HUES6 (cell line): ENCODE measurements at regions not wholly inside any gene's neighbourhood (a gene's known extent, or its start where the extent isn't known, plus 50 kb on each side); places are given as distances from the start of the nearest gene placed in this dataset.
"Not testable (repeated sequence)": the region's sequence is repeated elsewhere in the genome, so short reads cannot be mapped to it uniquely, and the experiment has no call there.

ENCODE experiments used
- H3K27ac ChIP-seq: 2 replicates; pipeline ENCODE4 v1.7.0; 2013; ENCODE audit warnings: low read depth, mild to moderate bottlenecking, low read length, inconsistent platforms
- H3K27me3 ChIP-seq: 2 replicates; pipeline ENCODE4 v1.6.1; 2013; ENCODE audit warnings: low read length; ENCODE audit not compliant: control insufficient read depth, insufficient read depth
- H3K36me3 ChIP-seq: 2 replicates; pipeline ENCODE4 v1.6.1; 2013; ENCODE audit warnings: low read length; ENCODE audit not compliant: control insufficient read depth, insufficient read depth
- H3K4me1 ChIP-seq: 2 replicates; pipeline ENCODE4 v1.6.1; 2013; ENCODE audit warnings: low read length; ENCODE audit not compliant: control insufficient read depth, insufficient read depth
- H3K4me3 ChIP-seq: 2 replicates; pipeline ENCODE4 v1.5.1; 2013; ENCODE audit warnings: low read depth, low read length
- H3K9ac ChIP-seq: one replicate; pipeline ENCODE4 v1.6.1; 2013; ENCODE audit warnings: mild to moderate bottlenecking, low read length
- H3K9me3 ChIP-seq: 2 replicates; pipeline ENCODE4 v1.6.1; 2013; ENCODE audit warnings: low read depth, low read length; ENCODE audit not compliant: control insufficient read depth, insufficient read depth

DNA sequence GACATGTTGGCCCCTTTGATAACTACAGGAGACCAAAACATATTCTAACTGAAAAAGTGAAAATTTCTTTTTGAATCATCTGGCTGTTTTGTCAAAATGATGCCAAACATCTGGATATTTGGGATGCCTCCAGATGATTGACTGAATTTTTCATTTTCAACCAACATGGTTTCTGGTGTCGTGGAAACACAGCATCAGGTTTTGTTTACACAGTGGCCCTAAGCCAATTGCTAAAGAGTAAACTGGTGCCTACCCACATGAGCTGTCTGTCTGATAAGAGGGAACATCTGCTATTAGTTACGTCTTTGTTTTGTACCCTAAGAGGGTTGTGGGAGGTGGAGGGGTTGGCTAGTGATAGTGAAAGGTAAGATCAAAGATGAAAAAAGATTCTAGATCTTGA lies 204.8 kb downstream of the KCNK2 start:
- H3K4me3 ChIP-seq, result no peak overlapping the region
- H3K27ac ChIP-seq, result no peak overlapping the region
- no peaks in the 10 kb centered on the region for H3K36me3 ChIP-seq
- no peaks in the 10 kb centered on the region for H3K4me1 ChIP-seq
- no peaks in the 10 kb centered on the region for H3K9me3 ChIP-seq
- H3K9ac ChIP-seq, result no peak overlapping the region
- no peaks in the 10 kb centered on the region for H3K27me3 ChIP-seq

DNA sequence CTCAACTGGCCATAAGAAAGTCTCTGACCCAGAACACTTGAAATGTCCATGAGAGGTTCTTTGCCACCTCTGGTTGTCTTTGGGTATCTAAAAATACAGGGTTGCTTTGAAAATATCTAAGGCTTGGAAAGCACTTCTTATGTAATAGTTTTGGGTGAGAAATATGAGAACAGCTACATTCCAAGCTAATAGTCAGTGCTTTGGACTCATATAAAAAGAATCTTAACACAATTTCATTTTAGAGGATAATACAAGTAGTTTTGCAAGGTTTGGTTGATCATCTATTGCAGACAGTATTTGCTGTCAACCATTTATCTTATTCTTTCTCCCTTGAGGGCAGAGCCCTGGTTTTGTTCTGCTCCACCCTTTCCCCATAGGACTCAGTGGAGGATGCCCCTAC lies 207.5 kb downstream of the KCNK2 start:
- Histone ChIP-seq H3K27ac (no peak overlapping the region), H3K9me3 (peaks cover 7% of the 10 kb centered on the region), H3K4me1 (no peaks in the 10 kb centered on the region)

DNA sequence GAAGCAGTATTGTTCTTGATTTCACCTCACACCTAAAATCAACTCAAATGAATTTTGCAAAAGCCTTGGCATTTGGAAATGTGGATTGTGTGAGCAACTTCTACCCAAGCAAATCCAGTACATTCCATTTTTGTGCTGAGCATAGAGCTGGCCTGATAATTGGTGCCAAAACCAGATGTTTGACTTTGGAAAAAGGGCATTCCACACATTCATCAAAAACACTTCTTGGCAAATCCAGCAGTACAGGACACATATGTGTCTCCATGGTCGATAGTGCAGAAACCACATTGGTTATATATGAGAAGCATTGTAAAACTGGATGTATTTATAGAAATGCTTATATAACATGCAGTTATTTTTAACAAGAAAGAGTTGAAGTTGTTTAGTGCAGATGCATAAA lies 210.4 kb downstream of the KCNK2 start:
- H3K27me3 ChIP-seq, result no peaks in the 10 kb centered on the region
- H3K4me3 ChIP-seq, result no peak overlapping the region
- H3K9ac ChIP-seq, result no peak overlapping the region
- peaks cover 7% of the 10 kb centered on the region for H3K9me3 ChIP-seq
- H3K4me1 ChIP-seq, result no peaks in the 10 kb centered on the region
- no peaks in the 10 kb centered on the region for H3K36me3 ChIP-seq
- H3K27ac ChIP-seq, result no peak overlapping the region

More for the DNA sequence above, 207.5 kb downstream of the KCNK2 start:
- H3K4me3 ChIP-seq, result no peak overlapping the region
- H3K9ac ChIP-seq, result no peak overlapping the region
- H3K27me3 ChIP-seq, result no peaks in the 10 kb centered on the region
- no peaks in the 10 kb centered on the region for H3K36me3 ChIP-seq

DNA sequence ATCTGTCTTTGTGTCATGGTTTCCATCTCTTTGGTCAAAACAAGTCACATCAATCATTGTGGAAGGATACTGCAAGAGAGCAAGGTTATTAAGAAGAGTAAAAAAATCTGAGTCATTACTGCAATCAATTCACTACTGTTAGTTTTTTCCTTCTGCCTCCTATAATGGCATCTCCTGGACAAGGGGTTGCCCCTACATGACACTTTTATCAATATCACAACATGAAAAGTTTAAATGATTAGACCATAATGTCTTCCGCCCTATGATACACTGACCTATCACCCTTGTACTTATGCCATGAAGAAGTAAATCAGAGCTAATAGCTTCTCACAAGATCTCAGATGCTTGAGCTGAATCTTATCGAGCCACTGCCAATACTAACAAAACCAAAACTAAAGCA lies 223.9 kb downstream of the KCNK2 start:
- H3K36me3 ChIP-seq, result no peaks in the 10 kb centered on the region
- H3K9me3 ChIP-seq, result no peaks in the 10 kb centered on the region
- no peak overlapping the region for H3K9ac ChIP-seq
- no peak overlapping the region for H3K27ac ChIP-seq
- H3K4me3 ChIP-seq, result no peak overlapping the region
- no peaks in the 10 kb centered on the region for H3K4me1 ChIP-seq
- H3K27me3 ChIP-seq, result no peaks in the 10 kb centered on the region

DNA sequence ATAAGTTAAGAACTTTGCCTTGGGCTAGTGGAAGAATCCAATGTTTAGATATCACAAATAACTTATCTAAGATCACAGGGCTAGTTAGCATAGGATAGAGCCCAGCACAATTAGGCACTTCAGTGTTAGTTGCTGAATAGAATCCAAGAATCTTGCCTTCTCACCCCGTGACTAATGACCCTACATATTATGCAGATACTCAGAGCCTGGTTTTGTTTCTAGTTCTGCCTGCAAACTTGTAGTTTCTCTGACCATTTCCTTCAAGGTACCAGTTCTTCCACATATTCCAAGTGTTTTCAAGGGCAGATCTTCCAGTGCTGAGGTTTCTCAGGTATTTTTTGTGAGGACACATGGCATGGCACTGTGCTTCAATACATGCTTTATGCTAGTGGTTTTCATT lies 239.3 kb downstream of the KCNK2 start:
- no peaks in the 10 kb centered on the region for H3K4me1 ChIP-seq
- H3K36me3 ChIP-seq, result no peaks in the 10 kb centered on the region
- H3K27me3 ChIP-seq, result no peaks in the 10 kb centered on the region
- no peak overlapping the region for H3K4me3 ChIP-seq
- H3K9ac ChIP-seq, result no peak overlapping the region
- peaks cover 17% of the 10 kb centered on the region for H3K9me3 ChIP-seq
- no peak overlapping the region for H3K27ac ChIP-seq

DNA sequence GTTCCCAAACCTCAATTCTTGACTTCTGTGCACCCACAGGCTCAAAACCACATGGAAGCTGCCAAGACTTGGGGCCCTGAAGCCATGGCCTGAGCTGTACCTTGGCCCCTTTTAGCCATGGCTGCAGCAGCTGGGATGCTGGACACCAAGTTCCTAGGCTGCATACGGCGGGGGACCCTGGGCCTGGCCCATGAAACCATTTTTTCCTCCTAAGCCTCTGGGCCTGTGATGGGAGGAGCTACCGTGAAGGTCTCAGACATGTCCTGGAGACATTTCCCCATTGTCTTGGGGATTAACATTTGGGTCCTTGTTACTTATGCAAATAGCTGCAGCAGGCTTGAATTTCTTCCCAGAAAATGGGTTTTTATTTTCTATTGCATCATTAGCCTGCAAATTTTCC lies 241.5 kb downstream of the KCNK2 start:
- H3K9me3 ChIP-seq, result peaks cover 17% of the 10 kb centered on the region
- not testable (repeated sequence) for H3K27me3 ChIP-seq, H3K4me3 ChIP-seq, H3K27ac ChIP-seq, H3K9ac ChIP-seq, H3K4me1 ChIP-seq, H3K36me3 ChIP-seq

DNA sequence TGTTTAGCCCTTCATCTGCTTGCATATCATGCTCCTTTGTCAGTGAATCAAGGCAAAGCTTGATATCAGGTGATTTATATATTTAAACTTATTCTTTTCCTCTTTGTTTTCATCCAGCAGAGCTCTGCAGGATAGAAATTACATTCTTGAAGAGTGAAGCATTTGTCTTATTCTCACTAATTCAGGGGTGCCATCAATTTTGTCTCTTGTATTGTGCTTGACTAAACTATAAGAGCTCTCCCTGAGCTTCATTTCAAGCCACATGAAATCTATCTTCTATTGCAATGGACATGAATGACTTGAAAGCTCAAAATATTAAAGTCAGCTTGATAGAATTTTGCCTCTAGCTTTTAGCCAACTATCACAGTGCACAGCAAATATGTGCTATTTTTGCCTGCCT lies 236.7 kb upstream of the KCTD3 start:
- no peaks in the 10 kb centered on the region for H3K4me1 ChIP-seq

DNA sequence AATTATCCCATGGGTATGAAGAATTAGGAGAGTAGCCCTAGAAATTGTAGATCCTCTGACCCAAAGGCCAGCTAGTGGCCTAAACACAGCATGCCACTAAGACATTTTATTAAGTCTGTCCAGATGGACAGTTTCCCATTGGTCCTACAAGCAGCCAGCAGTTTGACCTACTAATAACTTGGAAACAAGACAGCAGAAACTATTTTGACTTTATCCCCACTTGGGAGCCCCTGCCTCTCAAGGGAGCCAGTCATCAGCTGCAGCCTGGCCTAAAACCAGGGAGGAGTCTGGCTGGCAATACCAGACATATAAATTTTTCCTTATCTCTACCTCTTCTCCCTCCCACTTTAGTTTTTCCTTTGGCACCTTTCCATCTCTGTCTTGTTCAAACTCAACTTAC lies 222.6 kb upstream of the KCTD3 start:
- Histone ChIP-seq H3K4me3 (no peak overlapping the region), H3K36me3 (no peaks in the 10 kb centered on the region), H3K27me3 (no peaks in the 10 kb centered on the region), H3K4me1 (no peaks in the 10 kb centered on the region), H3K9me3 (no peaks in the 10 kb centered on the region), H3K27ac (no peak overlapping the region), H3K9ac (no peak overlapping the region)

More for the DNA sequence above, 236.7 kb upstream of the KCTD3 start:
- Histone ChIP-seq H3K9me3 (no peaks in the 10 kb centered on the region), H3K36me3 (no peaks in the 10 kb centered on the region), H3K27ac (no peak overlapping the region), H3K4me3 (no peak overlapping the region), H3K9ac (no peak overlapping the region), H3K27me3 (no peaks in the 10 kb centered on the region)

DNA sequence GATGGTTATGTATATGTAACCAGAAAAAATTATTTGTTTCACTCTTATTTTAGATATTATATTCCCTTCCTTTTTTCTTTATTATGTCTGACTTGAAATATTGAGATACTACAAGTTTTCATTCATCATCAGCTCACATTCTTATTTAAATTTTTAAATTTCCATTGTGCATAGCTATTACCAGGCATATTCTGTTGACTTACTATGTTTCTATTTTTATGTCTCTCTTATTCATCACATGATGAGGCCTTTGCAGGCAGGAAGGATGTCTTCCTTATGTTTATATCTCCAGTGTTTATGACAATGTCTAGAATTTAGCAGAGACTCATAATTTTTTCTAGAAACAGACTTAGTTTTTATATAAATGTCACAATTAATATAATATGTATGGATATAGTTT lies 221.9 kb upstream of the KCTD3 start:
- H3K36me3 ChIP-seq, result no peaks in the 10 kb centered on the region
- no peak overlapping the region for H3K9ac ChIP-seq
- H3K27me3 ChIP-seq, result no peaks in the 10 kb centered on the region

DNA sequence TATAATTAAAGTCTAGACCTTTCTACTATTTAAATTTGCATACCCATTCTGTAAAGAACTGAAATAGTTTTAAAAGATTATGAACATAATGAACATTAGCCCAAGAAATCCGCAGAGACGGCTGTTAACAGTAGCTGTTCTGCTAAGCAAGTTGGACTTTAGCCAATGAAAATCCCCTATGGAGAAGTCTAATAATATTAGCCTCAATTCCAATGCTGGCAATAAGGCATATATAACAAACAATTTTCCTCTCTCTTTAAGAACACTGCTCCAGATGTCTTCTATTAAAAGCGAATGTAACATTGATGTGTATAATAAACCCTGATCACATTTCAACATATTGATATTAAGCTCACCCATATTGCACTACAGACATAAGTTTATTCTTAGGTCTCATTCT lies 221.3 kb upstream of the KCTD3 start:
- no peak overlapping the region for H3K9ac ChIP-seq
- H3K4me1 ChIP-seq, result no peaks in the 10 kb centered on the region
- no peaks in the 10 kb centered on the region for H3K36me3 ChIP-seq
- no peak overlapping the region for H3K4me3 ChIP-seq
- no peaks in the 10 kb centered on the region for H3K9me3 ChIP-seq
- no peaks in the 10 kb centered on the region for H3K27me3 ChIP-seq
- no peak overlapping the region for H3K27ac ChIP-seq

More for the DNA sequence above, 221.9 kb upstream of the KCTD3 start:
- Histone ChIP-seq H3K9me3 (no peaks in the 10 kb centered on the region), H3K4me1 (no peaks in the 10 kb centered on the region), H3K4me3 (no peak overlapping the region), H3K27ac (no peak overlapping the region)

DNA sequence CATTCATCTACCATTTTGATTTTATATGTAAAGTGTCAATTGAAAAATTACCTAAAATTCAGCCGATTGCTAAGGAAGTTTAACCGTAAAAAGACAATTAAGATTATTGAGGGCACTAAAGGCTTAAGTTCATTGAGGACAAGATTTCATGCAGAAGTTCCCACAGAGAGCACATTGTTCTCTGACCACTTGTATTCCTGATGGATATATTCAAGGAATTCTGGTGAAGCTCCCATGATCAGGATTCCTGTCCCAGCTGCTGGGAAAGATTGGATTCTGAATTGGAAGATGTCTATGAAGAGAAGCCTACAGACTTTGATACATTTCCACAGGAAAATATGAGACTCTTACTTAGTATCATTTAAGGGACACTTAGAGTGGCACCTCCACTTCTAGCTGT lies 209.2 kb upstream of the KCTD3 start:
- H3K4me1 ChIP-seq, result no peaks in the 10 kb centered on the region
- no peaks in the 10 kb centered on the region for H3K36me3 ChIP-seq
- H3K27me3 ChIP-seq, result no peaks in the 10 kb centered on the region
- no peak overlapping the region for H3K27ac ChIP-seq
- no peak overlapping the region for H3K4me3 ChIP-seq
- no peaks in the 10 kb centered on the region for H3K9me3 ChIP-seq
- H3K9ac ChIP-seq, result no peak overlapping the region

DNA sequence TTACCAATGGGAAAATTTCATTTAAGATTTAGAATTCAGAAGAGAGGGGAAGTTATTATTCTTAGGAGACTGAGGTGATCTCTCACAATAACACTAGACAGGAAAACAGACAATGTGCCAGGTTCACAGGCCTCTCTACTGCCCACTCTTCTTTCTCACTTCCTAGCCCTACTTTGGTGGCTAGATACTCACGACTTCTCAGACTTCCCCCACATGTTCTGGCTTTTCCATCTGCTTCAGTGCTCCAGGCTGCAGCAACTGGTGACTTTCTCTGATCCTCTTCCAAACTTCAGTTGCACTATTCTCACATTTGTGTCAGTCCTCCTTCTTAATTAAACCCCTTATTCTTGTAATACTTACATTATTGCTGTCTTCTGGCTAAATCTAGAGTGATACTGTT lies 208.7 kb upstream of the KCTD3 start:
- Histone ChIP-seq H3K9ac (no peak overlapping the region), H3K9me3 (no peaks in the 10 kb centered on the region), H3K4me3 (no peak overlapping the region), H3K36me3 (no peaks in the 10 kb centered on the region), H3K4me1 (no peaks in the 10 kb centered on the region), H3K27ac (no peak overlapping the region), H3K27me3 (no peaks in the 10 kb centered on the region)
